OCI-M1 (cell line): ENCODE measurements at regions not wholly inside any gene's neighbourhood (a gene's known extent, or its start where the extent isn't known, plus 50 kb on each side); places are given as distances from the start of the nearest gene placed in this dataset.

Experiments used
- DNase-seq: peaks from one replicate; lab custom pipeline; 2025; lab: John Stamatoyannopoulos, UW

DNA sequence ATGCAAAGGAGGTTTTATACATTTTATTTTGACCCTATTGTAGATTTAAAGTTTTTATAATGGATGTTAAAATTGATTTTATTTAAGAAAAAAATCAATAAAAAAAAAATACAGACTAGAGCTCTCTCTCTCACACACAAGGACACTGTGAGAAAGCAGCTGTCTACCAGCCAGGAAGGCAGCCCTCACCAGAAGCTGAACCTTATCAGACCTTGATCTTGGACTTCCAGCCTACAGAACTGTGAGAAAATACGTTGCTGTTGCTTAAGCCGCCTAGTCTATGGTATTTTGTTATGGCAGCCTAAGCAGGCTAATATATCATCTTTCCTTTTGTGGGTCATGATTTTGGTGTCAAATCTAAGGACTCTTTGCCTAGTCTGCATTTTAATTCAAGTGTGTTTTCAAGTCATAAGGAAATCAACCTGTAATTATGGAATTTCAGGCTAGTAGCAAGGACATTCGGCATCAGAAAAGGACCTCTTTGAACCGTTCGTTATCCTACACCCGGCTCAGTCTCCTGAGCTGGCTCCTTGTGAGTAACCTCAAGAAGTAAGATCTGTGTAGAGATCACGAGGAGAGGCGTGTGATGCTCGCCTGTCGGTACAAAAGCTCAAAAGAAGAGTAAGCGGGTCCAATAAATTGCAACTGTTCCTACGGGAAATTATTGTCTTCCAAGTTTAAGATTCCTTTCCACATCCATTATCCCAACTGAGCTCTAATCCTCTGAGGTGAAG is 98.2 kb downstream of the PDCL3 start:
- no peak for DNase-seq

DNA sequence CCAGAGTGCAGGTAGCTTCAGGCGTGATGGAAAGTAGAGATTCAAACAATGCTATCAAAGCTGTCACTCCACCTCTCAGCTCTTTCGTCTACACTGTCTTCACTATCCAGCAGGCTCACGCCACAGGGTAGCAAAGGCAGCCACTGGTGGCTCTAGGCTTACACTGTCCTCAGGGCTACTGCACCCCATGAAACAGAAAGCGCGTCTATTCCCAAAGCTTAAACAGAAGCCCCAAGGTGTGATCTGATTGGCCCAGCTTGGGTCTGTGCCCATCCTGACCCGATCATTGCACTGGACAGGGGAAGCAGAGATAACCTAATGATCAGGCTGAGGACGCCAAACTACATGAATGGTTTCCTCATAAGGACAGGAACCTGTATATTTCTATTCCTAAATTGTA is 100.1 kb downstream of the PDCL3 start:
- no peak for DNase-seq

DNA sequence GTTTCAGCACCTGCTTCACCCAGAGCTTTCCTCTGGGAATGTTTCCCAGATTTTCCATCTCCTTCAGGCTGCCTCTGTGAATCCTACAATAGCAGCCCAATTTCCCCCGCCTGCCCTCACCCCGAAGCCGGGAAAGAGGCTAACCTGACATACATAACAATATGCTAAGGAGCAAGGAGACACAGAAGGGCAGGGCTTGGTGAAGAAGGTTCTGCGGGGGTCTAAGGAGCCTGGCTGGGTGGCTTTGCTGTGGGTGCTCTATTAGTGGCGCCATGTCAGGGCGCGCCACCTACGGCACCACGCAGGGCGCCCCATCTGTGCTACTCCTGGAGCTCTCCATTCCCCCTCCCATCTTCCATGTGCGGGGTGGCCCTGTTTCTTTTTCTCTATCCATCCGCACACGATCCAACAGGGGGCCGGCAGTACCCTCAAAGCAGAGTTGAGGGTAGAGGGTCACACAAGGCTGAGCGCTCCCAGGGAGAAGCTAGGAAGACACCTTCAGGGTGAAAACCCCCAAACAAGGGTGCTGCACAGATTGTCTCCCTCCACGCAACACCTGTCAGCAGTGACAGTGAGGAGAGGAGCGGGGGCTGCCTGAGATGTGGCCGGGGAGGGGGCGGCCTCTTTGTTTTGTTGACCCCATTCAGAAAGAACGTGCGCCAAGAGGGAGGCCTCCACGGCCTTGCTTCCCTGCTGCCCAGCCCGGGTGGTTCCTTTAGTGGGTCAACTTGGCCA is 101.4 kb downstream of the PDCL3 start:
- no peak for DNase-seq

DNA sequence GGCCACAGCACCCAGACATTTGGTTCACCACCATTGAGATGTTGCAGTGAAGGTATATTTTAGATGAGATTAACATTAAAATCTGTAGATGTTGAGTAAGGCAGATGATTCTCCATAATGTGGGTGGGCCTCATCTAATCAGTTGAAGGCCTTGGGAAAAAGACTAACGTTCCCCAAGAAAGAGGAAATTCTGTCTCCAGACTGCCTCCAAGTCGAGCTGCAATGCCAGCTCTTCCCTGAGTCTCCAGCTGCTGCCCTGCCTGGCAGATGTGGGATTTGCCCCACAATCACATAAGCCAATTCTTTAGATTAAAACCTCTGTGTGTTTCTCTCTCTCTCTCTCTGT is 101.9 kb downstream of the PDCL3 start:
- DNase-seq = no peak

DNA sequence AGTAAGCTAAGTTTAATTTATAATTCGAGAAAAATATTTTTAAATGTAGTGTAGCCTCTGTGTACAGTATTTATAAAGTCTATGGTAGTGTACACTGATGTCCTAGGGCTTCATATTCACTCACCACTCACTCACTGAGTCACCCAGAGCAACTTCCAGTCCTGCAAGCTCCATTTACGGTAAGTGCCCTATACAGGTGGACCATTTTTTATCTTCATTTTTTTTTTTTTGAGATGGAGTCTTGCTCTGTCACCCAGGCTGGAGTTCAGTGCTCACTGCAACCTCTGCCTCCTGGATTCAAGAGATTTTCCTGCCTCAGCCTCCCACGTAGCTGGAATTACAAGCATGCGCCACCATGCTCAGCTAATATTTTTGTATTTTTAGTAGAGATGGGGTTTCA is 104.2 kb downstream of the PDCL3 start:
- DNase-seq = no peak

DNA sequence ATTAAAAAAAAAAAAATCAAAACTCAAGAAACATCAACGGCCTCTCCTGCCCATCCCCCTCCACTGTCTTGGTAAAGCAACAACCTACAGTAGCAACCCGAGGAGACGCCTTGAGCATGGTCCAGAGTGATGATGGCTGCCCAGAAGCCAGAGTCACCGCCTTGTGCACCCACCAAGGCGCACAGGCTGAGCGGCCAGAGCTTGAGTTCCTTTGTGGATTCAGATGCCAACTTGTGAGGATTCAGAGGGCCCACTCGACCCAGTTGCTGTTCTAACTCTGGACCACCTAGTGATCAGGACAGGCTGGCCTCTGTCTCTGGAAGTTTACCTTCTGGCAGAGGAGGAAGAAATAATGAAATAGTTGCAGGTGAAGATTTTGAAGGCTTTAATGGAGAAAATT is 105.0 kb downstream of the PDCL3 start:
- DNase-seq = no peak

DNA sequence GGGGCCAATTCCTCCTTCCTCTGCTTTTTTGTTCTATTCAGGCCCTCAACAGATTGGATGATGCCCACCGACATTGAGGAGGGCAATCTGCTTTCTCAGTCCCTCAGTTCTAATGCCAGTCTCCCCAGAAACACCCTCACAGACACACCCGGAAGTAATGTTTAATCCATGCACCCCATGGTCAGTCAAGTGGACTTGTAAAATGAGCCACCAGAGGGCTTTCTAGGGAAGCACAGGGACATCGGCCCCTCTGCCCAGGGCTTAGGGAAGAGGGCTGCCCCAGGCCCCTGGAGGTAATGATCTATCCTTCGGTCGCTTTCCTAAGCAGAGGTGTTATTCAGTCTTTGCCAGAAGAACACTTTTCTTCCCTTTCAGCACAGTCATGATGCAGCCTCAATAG is 107.4 kb downstream of the PDCL3 start:
- no peak for DNase-seq

DNA sequence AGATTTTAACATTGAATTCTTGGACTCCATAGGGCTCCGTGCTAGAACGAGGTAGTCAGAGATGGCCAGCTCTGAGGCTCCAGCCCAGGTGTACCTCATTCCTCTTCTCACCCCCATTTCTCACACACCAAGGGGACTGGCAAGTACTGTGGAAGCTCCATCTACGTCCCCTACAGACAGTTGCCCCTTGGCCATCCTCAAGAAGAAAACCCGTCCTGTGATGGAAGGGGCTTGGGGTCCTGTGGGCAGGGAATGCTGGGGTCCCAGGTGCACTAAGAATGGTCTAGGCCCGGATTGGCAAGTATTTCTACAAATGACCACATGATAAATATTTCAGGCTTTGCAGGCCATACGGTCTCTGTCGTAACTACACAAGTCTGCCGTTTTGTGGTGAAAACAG is 110.3 kb downstream of the PDCL3 start:
- DNase-seq = no peak

DNA sequence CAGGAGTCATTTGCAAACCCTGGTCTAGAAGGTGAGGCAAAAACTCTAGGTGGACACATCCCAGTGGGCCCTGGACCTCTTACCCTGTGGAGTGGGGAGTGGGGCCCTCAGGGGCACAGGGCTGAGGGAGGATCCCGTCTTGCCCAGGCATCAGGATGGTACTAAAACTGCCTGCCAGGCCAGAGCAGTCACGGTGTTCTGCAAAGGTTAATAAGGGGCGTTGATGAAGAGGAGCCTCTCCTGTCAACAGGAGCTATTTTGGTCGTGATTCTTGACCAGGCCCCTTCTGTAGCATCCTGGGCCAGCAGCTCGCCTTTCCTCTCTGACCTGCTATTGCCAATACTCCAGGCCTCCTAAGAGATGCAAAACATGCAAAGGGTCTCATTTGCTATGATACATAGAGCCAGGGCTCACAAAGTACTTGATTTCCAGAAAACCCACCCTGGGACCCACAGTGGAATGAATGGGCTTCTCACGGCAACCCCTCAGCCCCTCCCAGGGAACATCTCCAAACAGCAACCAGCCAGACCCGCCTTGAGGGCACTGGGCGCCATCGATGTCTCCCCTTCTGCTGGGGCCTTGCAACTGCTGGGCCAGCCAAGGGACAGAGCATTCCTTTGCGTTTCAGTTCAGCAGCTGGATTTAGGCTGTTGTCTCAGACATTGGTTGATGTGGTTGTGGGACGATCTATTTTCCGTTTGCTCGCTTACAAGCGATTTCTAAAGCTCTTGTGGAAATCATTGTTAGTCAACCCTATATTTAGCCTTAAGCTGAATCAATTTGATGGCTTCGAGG is 111.1 kb downstream of the PDCL3 start:
- no peak for DNase-seq

DNA sequence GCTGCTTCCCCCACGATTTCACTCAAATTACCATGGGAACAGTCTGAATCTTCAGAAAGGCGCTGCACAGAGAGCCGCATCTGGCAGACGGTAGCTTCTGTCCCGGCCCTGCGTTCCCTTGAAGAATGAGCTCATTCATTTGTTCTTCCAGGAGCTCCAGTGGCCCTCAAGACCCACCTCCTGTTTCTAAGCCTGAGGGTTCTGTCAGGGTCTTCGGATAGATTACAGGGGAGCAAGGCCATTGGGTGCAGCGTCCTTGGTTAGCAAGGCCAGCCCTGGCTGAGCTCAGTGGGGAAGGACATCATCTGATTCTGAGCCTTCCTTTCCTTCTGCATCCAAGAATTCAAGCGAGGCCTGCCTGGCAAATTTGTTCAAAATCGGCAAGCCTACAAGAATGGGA is 111.9 kb downstream of the PDCL3 start:
- no peak for DNase-seq

DNA sequence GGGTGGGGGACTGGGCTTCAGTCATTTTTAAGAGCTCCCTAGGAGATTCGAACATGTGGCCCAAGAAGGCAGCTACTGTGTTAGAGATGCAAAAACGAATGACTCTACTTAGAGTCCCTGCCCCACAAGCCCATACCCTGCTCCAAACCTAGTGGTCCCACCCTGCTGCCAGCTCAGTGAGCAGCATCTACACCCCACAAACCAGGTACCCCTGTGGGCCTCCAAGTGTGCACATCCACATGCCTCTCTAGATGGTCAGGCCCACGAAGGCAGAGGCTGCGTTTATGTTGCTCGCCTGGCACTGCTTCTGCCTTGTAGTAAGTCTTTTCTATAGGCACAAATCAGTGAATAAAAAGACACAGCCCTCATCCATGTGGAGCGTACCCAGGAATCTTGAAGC is 112.6 kb downstream of the PDCL3 start:
- DNase-seq = no peak

DNA sequence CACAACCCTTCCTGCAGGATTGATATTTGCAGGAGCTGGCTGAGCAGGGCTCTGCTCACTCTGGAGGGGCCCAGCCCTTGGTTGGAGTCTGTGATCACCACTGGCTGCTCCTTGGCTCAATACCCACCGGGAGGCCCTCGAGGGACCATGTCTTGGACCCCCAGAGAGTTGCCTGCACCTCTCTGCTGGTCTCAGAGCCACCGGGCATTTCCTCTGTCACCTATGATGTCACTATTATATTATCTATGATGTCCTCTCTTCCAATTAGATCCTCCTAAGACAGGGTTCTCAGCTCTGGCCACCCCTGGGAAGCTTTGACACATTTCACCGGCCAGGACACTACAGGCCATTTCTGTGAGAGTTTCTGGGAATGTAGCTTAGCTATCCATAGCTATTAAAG is 113.1 kb downstream of the PDCL3 start:
- DNase-seq = no peak

DNA sequence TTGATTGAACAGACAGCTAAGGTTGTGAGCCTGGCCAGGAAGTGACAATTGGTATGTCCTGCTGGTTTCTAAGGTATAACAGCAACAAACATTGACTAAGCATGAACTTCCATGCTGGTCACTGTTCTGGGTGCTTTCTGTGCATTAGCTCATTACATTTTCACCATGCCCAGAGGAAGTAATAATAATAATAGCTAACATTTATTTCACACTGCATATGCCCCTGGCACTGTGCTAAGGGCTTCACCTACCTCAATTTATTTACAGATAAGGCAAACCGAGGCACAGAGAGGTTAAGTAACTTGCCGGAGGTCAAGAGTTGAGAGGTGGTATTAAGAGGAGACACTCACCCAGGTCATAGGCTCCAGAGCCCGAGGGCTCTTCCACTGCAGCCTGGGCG is 113.6 kb downstream of the PDCL3 start:
- DNase-seq = no peak

DNA sequence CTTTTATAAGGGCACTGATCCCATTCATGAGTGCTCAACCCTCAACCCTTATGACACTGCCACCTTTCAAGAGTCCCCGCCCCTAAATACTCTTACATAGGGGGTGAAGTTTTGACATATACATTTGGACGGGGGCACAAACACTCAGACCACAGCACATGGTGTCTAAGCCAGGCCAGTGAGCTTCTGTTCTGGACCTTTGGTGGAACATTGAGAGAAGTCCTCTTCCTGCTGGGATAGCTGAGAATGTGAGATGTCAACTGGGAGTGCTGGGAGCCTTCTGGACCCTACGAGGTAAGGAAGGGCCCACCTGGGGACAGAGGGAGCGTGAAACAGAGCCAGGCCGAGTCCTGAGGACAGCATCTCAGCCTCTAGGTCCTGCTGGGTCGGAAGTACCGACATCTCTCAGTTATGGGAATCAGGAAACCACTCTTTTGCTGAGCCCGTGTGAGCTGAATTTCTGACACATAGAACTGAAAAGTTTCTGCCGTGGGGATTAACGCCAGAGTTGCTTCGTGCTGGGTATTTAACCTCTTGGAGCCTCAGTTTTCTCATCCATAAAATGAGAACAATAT is 114.9 kb downstream of the PDCL3 start:
- no peak for DNase-seq

DNA sequence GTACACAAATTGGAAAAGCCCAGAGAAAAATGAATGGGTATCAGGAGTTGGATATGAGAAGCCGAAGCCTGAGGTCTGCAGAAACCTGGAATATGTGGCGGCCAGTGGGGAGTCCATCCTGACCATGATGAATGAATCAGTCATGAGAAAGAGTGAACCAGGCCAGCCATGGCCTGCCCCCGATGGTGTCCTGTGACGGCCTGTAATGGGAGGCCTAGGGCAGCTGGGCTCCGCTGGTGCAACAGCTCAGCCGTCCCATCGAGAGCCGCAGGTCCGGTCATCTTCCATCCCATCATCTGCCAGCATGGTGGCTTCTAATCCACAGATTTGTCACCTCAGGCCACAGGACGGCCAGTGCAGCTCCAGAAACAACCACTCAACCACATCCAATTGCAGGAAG is 116.4 kb downstream of the PDCL3 start:
- no peak for DNase-seq

DNA sequence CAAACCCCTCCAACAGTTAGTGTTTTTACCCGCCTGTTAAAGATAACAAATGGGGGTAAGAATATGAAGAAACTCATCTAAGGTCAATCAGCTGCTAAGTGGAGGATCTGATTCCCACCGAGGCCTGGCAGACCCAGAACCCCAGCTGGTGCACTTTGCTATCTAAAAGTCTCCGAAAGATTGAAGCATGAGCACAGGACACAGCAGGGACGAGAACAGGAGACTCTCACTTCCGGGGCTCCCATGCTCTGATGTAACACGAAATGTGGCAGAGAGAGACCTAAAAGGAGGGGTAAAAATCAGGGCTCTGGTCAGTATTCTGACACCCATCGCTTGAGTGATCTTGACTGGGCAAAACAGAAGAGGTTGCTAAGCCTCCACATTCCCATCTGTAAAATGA is 119.7 kb downstream of the PDCL3 start:
- DNase-seq = no peak

DNA sequence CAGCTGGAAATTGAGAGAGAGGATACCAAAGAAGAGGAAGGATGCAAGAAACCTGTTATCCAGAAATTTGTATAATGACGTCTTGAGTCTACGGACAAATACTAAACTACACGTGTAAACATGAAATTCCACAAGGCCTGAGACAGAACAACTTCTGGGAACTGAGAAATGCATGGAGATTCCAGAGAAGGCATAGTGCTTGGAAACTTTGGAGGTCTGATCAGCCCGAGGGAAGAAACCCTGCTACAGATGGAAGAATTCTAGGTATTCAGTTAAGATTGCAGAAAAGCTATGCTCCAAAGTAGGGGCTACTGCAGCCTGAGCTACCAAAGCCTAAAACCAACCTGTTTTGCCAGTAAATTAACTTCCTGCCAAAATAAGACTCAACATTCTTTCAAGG is 120.4 kb downstream of the PDCL3 start:
- DNase-seq = no peak

DNA sequence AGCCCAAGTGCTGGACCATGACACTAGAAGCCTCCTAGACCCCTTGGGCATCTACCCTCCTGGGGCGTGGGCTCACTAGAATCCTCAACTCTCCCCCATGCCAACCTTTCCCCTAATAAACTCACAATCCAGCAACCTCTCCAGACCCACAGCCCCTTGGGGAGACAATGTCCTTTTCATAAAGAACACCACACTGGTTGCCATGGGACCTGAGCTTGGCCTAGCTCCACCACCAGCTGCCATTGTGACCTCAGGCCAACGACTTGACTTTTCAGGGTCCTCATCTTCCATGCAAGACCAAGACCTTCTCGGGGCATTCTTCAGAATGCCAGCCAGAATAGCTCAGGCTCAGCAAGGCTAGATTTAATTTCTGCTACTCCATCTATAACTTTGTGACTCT is 128.1 kb upstream of the NPAS2 start:
- no peak for DNase-seq

DNA sequence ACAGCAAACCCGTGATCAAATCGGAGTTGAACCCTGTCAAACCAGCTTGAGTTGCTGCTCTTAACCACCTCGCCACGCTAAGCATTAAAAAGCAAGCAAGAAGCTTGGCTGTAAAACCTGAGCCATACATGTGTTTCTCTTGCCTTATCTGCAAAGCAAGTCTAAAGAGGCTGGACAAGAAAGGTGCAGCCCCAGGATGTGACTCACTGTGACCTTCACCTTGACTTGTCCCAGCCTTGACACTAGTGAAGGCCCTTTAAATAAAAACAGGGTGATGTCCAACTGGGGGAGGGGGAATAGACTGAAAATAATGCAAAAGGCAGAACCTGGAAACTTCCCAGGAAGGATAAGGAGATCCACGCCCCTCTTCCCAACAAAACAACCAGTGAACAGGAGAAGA is 127.6 kb upstream of the NPAS2 start:
- DNase-seq = no peak

DNA sequence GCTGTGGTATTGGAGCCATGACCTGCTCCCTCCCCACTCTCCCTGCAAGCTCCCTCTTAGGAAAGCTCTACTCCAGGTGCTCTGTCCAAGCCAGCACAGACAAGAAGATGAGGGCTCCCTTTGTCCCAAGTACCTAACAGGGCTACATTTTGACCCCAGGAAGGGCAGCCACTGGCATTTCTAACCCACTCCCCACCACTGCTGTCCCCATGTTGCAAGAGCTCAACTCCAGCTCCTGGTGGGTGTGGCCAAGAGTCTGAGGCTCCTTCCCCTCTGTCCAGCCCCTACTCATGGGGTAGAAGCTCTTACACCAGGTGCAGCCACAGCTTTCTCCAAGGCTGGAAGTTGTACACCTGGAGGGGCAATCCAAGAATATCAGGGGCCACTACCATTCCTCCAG is 127.0 kb upstream of the NPAS2 start:
- DNase-seq = no peak

DNA sequence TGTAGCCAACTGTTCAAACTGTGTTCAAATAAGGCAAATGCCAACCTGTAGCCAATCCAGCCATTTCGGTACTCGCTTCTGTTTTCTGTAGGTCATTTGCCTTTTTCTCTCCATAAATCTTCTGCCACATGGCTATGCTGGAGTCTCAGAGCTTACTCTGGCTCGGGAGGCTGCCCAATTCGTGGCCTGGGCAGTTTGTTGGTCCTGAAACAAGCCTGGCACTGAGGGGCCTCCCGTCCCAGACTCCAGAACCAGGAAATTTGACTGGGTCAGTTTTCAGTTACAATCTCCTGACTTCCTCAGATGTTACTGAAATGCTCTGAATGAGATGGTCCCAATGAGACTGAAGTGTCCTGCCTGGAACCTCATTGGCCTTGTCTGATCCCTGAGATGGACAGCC is 120.8 kb upstream of the NPAS2 start:
- DNase-seq = no peak

DNA sequence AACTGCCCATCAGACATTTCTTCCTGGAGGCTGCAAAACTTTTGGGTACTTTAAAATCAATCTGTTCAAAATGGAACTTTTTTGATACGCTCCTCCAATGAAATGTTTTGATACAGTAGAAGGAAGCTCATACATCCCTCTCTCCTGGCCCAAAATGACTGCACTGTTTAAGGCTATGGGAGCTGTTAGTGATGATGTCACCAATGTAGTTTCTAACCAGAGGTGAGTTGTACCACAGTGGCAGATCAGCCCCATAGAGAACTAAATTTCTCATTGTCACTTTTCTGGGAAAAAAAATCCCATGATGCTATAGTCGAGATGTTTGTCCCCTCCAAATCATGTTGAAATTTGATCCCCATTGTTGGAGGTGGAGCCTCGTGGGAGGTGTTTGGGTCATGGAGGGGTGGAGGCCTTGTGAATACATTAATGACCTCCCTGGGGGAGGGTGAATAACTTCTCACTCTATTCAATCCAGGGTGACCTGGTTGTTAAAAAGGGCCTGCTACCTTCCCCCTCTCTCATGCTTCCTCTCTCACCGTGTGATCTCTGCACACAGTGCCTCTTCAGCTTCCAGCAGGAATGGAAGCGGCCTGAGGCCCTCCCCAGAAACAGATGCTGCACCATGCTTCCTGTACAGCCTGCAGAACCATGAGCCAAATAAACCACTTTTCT is 117.4 kb upstream of the NPAS2 start:
- DNase-seq = no peak
